Activated B cell treated with CpG ODN at 0.5 μM for 24 hours (primary cell): ENCODE measurements at regions not wholly inside any gene's neighbourhood (a gene's known extent, or its start where the extent isn't known, plus 50 kb on each side); places are given as distances from the start of the nearest gene placed in this dataset.

ENCODE experiments used
- ATAC-seq: fragments of 200-7000 bp; cut with Tn5 transposase; one replicate; pipeline ENCODE4 v1.10.0; 2021; ENCODE audit warnings: low read depth, mild to moderate bottlenecking, moderate library complexity
- CTCF ChIA-PET: fragments of 350-600 bp; sonication (Branson Sonifier 250); formaldehyde crosslinking; loops from one replicate; lab custom pipeline; 2021; ENCODE audit warnings: antibody characterized with exemption; lab: Charles Lee
- POLR2A ChIA-PET: fragments of 350-600 bp; sonication (Branson Sonifier 250); formaldehyde crosslinking; loops from one replicate; lab custom pipeline; 2021; ENCODE audit warnings: antibody characterized with exemption; lab: Charles Lee
- DNase-seq: peaks from one replicate; pipeline ENCODE4 v3.0.0; 2022
- H3K27ac Mint-ChIP-seq: one replicate; pipeline ENCODE4 v1.8.0; 2020; ENCODE audit warnings: mixed read lengths
- H3K27me3 Mint-ChIP-seq: one replicate; pipeline ENCODE4 v1.8.0; 2021; ENCODE audit warnings: mixed read lengths
- H3K36me3 Mint-ChIP-seq: one replicate; pipeline ENCODE4 v1.8.0; 2021; ENCODE audit warnings: low read depth, mixed read lengths
- H3K4me1 Mint-ChIP-seq: one replicate; pipeline ENCODE4 v1.8.0; 2021; ENCODE audit warnings: mixed read lengths
- H3K4me3 Mint-ChIP-seq: one replicate; pipeline ENCODE4 v1.8.0; 2020; ENCODE audit warnings: mild to moderate bottlenecking, mixed read lengths
- H3K9me3 Mint-ChIP-seq: one replicate; pipeline ENCODE4 v1.8.0; 2020; ENCODE audit warnings: mixed read lengths
- CTCF ChIP-seq: fragments of 200-600 bp; IDR thresholded peaks from one replicate; pipeline ENCODE4 v1.8.0; 2022; ENCODE audit warnings: antibody characterized with exemption, mild to moderate bottlenecking
- intact Hi-C: fragments of 100-400 bp; cut with micrococcal nuclease; formaldehyde crosslinking; loops from one replicate; pipeline ENCODE4 v1.15.1; 2024

- POLR2A ChIA-PET: no interaction called here
- peaks cover 2% of the 10 kb centered on the region for H3K9me3 Mint-ChIP-seq
These were observed 500.3 kb upstream of the TENM4 start for GRCh38 chr11:79940974-79941735.

DNA sequence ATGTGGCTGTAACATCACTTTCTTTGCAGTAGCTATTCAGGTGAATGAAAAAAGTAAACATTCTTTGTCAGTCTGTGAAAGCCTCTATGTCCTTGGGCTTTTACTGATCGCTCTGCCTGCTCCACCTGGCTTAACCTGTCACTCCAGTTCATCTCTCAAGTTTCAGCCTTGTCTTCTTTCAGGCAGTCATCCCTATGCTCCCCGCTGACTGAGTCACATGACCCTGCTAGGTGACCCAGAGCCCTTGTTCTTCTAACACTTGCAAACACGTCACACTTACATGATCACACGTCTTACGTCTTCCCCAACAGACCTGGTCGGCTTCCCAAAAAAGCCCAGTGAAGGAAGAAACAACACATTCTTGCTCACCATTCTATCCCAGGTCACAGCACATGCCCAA, 499.3 kb upstream of the TENM4 start:
- H3K27me3 Mint-ChIP-seq: no peaks in the 10 kb centered on the region
- intact Hi-C loops: no loop called here
- no peak overlapping the region for H3K27ac Mint-ChIP-seq
- H3K4me1 Mint-ChIP-seq: no peaks in the 10 kb centered on the region
- CTCF ChIA-PET: no interaction called here
- POLR2A ChIA-PET: no interaction called here
- no peak for TF ChIP-seq CTCF
- no peak overlapping the region for H3K4me3 Mint-ChIP-seq
- H3K36me3 Mint-ChIP-seq: no peaks in the 10 kb centered on the region
- peaks cover 3% of the 10 kb centered on the region for H3K9me3 Mint-ChIP-seq
- DNase-seq: no peak
- no peak for ATAC-seq

More at GRCh38 chr11:79940974-79941735, 500.3 kb upstream of the TENM4 start:
- no peak overlapping the region for H3K27ac Mint-ChIP-seq
- no peak overlapping the region for H3K4me3 Mint-ChIP-seq
- ATAC-seq (no peak), DNase-seq (no peak)
- H3K27me3 Mint-ChIP-seq: no peaks in the 10 kb centered on the region
- no peaks in the 10 kb centered on the region for H3K4me1 Mint-ChIP-seq
- TF ChIP-seq CTCF: no peak
- intact Hi-C loops: no loop called here
- CTCF ChIA-PET: no interaction called here
- no peaks in the 10 kb centered on the region for H3K36me3 Mint-ChIP-seq

- ChIA-PET POLR2A (no interaction called here), CTCF (no interaction called here)
- Mint-ChIP-seq H3K36me3 (no peaks in the 10 kb centered on the region), H3K9me3 (peaks cover 3% of the 10 kb centered on the region), H3K4me1 (no peaks in the 10 kb centered on the region), H3K4me3 (no peak overlapping the region), H3K27ac (no peak overlapping the region), H3K27me3 (no peaks in the 10 kb centered on the region)
- TF ChIP-seq CTCF: no peak
- intact Hi-C loops: no loop called here
- no peak for DNase-seq
- ATAC-seq: no peak
These were observed 498.3 kb upstream of the TENM4 start for GRCh38 chr11:79939111-79939510.

- ATAC-seq (no peak), DNase-seq (no peak)
- intact Hi-C loops: no loop called here
- peaks cover 3% of the 10 kb centered on the region for H3K9me3 Mint-ChIP-seq
- no peaks in the 10 kb centered on the region for H3K27me3 Mint-ChIP-seq
- CTCF ChIA-PET: no interaction called here
- no peaks in the 10 kb centered on the region for H3K4me1 Mint-ChIP-seq
- POLR2A ChIA-PET: no interaction called here
- H3K36me3 Mint-ChIP-seq: no peaks in the 10 kb centered on the region
- no peak overlapping the region for H3K4me3 Mint-ChIP-seq
- H3K27ac Mint-ChIP-seq: no peak overlapping the region
- no peak for TF ChIP-seq CTCF
These were observed 497.0 kb upstream of the TENM4 start for GRCh38 chr11:79937676-79938334.

DNA sequence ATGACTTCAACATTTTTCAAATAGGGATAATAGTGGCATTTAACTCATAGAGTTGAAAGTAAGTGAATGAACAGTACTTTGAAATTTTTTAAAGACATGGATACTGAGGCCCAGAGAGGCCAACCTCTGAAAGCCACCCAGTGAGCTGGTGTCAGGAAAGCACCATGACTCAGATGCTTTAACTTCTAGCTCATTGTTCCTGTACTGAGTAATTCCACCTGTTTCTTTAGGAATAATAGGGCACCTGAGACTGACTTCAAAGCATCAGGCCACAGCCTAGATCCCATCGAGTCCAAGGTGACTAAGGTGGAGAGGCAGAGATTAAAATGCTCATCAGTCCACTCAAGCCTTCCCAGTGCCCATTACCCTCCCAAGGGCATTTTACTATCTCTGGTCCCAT, 491.8 kb upstream of the TENM4 start:
- no peaks in the 10 kb centered on the region for H3K4me1 Mint-ChIP-seq
- no peaks in the 10 kb centered on the region for H3K36me3 Mint-ChIP-seq
- POLR2A ChIA-PET: no interaction called here
- no peak for TF ChIP-seq CTCF
- no peaks in the 10 kb centered on the region for H3K27me3 Mint-ChIP-seq
- DNase-seq (no peak), ATAC-seq (no peak)
- H3K27ac Mint-ChIP-seq: no peak overlapping the region
- peaks cover 6% of the 10 kb centered on the region for H3K9me3 Mint-ChIP-seq
- H3K4me3 Mint-ChIP-seq: no peak overlapping the region
- intact Hi-C loops: no loop called here
- CTCF ChIA-PET: no interaction called here
